NCI-H1930 (cell line): ENCODE measurements at regions not wholly inside any gene's neighbourhood (a gene's known extent, or its start where the extent isn't known, plus 50 kb on each side); places are given as distances from the start of the nearest gene placed in this dataset.

Source experiments
- DNase-seq, 2 experiments: peaks; one replicate each; lab custom pipeline; 2025; lab: John Stamatoyannopoulos, UW

DNA sequence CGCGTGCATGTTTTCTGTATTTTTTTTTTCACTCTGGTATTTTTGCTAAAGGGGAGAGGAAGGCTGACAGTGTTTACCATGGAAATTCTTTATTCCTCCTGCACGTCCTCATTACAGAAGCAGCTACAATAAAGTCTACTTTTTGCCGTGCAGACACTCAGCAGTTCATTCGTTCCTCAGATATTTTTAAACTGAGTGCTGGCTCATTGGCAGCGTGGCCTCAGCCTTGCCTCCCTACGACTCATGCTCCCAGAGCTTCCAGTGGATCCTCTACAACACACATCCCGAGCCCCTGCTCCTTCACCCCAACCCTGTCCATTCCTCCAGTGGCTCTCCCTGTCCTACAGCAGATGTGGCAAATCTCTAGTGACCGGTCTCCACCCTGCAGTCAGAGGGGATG lies 239.2 kb upstream of the ZMIZ1 start:
- no peak for DNase-seq

DNA sequence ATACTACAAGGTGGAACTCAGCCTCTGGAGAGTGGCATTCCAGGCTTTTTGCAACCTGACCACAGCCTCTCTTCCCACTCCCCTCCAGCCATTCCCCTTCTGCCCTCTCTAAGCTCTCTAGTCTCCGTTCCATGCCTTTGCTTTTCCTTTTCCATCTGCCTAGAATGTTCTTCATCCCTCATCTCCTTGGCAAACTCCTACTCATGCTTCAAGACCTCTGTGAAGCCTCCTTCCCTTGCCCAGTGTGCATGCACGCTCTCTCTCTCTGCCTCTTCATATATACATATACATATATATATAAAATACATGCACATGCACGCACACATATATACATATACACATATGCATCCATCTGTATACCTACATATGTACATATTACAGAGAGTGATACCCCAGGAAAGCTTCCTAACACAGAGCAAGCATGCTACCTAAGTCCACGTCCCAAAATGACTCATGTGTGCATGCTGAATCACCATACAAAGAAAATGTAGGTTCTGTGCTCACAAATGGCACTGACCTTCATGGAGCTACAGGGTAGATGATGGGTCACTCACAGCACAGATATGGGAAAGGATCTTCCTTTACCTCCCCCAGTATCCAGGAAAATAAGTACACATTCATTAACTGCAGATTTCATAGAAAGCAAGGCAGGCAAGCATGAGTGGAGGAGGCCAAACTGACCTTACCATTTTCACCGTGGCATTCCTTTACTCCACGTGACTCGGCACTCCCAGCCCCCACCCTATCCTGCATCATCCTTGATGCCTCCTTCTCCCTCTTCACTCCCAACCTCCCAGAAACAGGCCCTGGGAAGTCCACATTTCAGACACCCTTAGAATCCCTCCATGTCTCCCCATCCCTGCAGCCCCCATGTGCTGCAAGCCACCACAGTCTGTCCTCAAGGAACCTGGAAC lies 238.4 kb upstream of the ZMIZ1 start:
- no peak for DNase-seq

DNA sequence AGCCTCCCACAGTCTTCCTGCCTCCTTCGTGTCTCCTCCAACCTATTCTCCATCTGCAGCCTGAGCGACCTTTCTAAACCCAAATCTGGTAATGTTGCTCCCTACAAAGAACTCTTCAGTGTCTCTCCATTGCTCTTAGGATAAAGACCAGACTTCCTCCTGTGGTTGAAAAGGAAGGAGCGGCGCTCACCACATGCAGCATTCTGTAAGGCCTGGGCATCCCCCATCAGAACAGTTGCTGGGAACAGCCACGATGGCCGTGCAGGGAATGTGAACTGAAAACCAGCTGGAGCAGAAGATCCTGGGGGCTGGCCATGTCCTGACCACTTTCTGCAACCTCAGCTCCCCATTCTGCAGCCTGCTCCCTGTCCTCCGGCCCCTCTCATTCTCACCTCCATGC lies 237.8 kb upstream of the ZMIZ1 start:
- DNase-seq, result no peak

DNA sequence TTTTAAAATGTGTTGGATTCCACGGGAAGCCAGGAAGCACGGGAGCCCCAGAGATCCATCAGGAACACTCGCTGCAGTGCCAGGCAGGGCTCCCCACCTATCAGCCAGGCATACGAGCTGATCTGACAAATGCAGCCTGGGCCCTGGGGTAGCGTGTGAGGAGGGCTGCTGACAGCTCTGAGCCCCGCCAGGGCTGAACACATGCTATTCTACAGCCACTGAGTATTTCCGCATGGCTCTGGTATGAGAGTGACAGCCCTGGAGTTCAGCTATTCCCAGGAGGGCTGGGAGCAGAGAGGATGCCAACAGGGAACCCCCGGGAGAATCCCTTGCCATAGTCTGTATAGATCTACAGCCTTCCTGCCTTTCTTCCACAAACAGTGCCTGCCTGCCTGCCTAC lies 237.3 kb upstream of the ZMIZ1 start:
- DNase-seq, result no peak

DNA sequence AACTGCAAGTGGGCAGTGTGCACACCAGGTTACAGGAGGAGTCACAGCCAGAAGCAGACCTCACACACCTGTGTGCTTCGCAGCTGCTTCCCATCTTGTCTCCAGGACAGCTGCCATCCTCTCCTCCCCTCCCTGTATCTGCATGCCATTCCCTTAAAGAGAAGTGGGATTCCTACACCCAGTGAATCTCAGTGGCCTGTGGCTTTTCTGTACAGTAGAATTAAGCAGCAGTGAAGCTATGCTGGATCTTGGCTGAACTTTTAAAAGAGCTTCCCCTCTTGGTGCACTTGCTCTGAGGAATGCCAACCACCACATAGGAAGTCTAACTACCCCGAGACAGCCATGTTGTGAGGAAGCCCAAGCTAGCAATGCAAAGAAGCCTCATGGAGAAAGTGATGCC lies 236.5 kb upstream of the ZMIZ1 start:
- DNase-seq, result no peak

DNA sequence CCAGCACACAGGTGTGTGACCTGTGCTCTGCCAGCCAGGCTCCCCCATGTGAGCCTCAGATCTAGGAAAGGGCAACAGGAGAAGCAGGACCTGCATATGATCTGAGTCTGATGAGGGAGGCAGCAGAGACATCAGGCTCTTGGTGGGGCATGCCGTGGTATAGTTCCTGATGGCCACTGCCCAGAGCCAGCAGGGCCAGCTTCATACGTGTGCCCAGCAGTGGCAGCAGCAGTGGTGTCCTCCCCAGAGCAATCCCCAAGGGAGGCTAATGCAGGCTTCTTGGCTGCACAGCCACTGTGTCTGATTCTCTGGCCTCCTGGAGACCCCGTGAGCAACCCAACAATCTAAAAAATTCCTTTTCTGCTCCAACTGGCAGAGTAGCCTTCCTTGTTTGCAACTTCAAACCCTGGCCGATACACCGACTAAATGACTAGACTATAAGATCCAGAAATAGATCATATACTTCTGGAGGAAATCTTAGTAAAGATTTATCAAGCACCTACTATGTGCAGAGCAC lies 230.6 kb upstream of the ZMIZ1 start:
- no peak for DNase-seq

DNA sequence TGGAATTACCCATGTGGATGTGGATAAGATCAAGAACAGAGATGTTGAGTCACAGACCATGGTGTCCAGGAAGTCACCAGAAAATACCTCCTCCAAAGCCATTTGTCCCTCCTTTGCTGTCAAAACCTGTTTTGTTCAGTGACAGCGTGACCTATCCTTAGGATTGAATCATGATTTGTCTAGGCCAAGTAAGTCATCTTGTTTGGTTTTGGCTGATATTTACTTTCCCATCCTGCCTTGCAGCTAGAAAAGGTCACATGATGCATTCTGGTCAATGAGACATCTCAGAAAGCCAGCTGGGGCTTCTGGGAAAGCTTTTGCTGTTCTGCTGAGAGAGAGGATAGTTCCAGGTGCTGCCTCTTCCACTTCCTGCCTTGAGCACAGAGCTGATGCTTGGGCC lies 225.3 kb upstream of the ZMIZ1 start:
- DNase-seq, result no peak

DNA sequence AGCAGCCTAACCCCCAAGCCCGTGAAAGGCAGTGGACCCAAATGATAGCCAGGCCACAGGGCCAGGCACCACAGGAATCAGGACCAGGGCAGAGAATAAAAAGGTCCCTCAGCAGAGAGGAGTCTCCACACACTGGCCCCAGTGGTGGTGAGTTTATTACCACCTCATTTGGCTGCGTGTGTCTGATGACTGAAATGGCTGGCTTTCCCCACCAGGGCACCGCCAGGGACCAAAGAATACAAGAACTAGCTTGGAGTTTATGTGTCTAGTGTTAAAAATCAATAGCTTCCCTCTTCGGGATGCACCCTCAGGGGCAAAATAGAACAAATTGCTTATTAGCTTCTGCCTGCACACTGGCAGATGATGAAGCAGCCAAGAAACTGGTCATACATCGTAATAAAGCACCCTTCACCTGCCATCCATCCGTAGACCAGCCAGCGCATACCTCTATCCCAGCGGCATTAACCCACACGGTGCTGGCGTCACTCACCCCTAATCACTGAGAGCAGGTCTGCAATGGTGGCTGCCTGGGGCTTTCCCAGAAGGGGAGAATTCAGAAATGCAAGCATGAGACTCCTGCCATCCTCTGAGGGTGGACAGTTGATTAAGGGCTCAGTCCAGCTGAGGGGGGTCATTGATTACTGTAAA lies 223.7 kb upstream of the ZMIZ1 start:
- DNase-seq, result no peak

DNA sequence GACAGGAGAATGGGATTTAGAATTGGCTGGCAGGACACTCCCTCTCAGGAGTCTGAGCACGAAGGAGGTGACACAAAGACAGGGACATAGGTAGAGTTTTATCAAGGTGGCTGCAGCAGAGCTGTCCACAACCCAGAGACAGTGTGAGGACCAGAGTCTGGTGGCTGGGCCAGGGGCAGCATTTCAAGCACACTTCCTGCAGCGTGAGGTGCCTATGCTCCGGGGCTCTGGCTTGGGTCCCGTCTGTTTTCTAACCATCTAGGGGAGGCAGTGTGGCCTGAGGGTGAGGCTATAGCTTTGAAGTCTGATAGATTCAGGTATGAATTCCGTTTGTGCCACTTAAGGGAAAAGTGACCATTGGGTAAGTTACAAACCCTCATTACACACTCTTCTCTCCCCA lies 222.7 kb upstream of the ZMIZ1 start:
- DNase-seq, result no peak

DNA sequence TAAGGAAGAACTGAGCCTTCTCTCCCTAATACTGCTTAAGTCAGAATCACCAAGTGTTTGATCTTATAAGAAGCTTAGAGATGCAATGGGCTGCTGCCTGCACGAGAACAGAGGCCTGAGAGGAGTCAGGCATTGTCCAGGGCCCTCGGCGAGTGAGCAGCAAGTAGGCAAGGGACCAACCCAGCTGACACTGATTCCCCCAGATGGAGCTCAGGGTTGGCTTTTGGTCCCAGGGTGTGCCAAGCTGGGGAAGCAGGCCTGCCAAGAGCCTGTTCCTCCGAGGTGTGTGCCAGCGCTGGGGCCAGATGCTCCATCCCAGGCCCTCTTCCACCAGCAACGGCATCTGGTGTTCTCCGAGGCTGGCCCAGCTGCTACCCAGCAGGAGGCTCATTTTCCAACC lies 222.0 kb upstream of the ZMIZ1 start:
- DNase-seq, result no peak

DNA sequence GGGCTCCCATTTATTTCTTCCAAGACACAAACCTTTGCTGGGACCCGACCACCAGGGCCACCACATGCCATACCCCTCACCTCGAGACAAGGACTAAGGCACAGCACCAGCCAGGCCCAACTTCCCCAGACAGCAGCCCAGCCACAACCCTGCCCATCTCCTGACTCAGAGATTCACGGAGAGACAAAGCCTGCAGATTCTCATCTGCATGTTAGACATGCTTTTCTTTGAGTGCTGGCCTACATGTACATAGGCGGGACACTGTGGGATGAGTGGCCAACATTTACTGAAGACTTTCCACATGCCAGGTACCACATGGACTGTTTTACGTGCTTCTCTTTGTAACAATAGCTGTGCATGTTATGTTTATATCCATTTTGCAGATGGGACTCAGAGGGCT lies 221.3 kb upstream of the ZMIZ1 start:
- no peak for DNase-seq

DNA sequence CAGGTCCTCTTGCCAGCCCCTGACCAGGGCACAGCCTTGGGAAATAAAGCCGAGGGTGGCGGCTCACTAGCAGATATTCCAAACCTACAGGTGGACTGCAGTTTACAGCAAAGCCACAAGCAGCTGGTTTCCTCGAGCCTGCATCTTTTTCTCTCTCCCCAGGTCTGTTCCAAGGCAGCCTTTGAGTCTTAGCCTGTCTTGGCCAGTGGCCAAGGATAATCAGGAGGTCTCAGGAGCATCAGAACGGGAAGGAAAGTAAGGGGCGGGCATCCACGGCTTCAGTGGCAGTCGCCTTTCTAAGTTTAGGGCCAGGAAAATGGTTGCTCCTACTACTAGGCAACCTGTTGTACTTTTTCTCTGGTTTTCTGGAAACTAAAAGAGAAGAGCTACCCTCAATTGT lies 219.7 kb upstream of the ZMIZ1 start:
- DNase-seq, result no peak

DNA sequence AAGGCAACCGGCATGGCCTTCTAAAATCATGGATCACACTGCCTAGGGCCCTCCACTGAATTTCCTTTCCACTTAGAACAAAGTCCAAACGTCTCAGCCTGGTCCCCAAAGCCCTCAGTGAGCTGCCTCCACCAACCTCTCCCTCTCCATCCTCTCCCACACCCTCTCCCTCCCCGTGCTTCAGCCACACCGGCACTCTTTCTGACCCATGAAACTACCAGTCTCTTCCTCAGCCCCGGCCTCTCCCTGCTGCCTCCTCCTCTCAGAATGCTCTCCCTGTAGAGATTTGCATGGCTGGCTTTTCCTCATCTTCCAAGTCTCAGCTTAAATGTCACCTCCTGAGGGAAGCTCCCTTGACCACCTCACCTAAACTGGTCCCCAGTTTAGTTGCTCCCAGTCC lies 219.0 kb upstream of the ZMIZ1 start:
- no peak for DNase-seq

DNA sequence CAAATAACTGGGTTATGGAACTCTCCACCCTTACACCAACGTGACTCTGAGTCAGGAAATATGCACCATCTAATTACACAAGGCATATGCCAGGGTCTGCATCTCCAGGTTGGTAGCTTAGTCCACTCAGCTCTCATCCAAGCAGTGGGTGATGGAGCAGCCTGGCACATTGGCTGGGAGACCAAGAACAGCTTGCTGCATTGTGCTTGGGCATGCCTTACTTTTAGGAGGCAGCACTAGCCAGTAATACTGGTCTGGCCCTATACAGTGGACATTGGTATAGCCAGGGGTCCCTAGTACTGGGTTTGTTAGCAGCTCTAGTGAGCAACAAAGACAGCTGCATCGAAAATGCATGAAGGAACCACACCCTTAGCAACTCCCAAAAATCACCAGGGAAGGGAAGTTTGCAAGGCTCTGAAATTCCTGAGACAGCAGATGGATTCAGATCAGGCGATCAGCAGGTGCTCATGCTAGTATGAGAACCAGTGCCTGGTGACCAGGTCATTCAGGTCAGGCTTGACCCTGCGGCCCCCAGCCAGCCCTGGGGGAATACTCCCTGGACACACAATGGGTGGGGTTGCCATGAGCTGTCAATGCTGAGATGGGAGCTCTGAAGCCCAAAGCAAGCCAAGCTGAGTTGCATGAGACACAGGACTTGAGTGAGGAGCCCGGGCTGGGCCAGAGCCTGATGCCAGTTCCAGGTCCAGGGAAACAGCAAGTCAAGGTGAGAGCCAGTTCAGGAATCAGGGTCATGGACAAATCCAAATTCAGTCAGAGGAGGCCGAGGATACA lies 217.9 kb upstream of the ZMIZ1 start:
- DNase-seq, result no peak

DNA sequence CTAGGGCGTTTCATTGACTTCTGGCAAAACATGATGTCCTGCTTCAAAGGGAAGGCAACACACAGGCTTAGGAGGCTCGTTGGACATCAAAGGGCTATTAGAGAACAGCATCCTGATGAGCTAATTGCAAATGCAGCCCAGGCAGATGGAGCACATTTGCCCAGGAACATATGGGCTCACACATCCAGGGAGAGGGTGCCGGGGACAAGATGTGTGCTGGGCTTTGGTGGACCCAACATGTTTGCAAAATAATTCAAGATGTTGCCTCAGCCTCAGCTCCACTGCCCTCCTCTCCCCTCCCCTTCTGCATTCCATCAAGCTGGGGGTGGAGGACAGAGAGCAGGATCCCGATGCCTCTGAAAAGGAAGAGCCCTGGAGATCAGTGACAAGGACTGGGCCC lies 217.1 kb upstream of the ZMIZ1 start:
- DNase-seq, result no peak

DNA sequence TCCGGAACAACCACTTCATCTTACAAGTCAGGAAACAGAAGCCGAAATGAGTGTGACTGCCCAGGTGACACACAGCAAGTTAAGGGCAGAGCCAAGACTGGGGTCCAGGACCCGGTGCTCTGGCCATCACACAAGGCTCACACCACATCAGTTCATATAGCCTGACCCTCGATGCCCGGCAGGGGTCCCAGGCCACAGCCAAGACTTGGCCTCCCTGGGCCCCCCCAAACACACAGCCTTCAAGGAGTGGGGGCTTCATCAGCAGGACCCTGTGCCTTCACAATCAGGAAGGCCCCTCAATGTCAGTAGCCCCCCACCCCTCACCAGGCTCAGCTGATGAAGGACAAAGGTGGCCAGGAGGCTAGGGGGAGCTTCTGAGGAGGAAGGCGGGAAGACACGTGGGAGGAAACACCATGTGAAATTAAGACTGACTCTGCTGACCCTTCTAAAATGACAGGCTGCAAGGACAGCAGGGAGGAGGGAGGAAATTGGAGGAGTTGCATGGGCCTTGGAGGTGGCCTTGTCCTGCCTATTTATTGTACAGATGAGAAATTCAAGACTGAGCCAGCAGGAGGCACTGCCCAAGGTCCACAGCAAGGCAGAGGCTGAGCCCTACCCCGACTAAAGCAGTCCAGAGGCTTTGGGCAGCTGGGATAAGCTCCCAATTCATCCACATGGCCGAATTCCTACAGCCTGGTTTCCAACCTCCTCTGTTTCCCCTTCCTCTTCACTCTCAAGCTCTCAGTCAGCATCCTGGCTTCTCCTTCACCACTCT lies 216.1 kb upstream of the ZMIZ1 start:
- DNase-seq, result no peak

DNA sequence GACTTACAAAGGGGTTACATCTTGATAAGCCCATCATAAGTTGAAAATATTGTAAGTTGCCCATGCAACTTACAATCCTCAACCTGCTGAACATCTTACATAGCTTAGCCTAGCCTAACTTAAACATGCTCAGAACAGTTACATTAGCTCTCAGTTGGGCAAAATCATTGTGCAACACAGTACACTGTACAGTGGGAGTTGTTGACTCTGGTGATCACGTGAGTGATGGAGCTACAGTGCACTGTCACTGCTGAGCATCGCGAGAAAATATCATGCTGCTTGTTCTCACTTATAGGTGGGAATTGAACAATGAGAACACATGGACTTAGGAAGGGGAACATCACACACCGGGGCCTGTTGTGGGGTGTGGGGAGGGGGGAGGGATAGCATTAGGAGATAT lies 214.9 kb upstream of the ZMIZ1 start:
- DNase-seq, result no peak

DNA sequence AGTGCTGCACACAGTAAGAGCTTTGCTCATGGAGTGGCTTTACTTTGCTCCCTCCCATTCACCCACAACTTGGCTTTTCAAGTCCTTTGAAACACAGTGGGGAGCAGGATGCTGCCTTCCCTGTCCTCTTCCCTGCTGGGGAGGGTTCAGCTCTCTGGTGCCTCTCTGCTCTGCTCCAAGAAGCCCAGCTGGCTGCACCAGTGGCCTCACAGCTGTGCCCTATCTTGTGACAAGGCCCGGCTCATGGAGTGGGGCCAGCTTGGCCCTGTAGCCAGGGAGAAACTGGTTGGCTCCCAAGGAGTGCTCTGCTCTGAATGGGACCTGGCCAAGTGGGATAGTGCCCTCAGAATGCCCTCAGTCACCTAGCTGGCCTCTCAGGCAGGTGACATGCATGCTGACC lies 212.3 kb upstream of the ZMIZ1 start:
- no peak for DNase-seq

DNA sequence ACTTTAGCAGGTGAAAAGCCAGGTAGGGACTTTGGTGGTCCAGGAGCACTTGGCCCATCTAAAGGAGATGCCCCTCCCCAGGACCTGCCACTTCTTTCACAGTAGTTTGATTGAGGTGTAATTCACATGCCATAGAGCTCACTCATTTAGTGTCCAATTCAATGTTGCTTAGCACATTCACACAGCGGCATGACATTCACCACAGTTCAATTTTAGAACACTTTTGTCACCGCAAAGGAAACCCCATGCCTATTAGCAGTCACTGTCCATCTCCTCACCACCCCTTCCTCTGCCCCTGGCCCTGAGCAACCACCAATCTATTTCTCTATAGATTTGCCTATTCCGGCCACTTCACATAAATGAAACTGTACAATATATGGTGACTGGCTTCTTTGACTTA lies 211.6 kb upstream of the ZMIZ1 start:
- no peak for DNase-seq

DNA sequence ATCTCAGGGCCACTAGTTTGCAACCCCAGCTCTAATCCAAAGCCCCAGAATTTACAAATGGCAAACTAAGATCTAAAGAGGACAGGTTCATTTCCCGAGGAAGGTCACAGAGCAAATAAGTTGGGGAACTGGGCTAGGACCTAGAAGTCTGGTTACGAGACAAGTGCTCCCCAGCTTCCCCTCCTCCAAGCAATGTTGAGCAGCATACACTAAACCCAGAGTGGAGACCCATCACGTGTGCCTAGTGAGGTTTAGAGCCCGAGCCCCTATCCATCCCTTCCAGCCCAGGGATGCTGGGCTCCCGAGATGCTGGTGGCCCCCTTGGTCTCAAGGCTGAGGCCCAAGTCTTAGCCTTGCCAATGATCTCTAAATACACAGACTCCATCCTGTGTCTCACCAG lies 209.5 kb upstream of the ZMIZ1 start:
- DNase-seq, result no peak

DNA sequence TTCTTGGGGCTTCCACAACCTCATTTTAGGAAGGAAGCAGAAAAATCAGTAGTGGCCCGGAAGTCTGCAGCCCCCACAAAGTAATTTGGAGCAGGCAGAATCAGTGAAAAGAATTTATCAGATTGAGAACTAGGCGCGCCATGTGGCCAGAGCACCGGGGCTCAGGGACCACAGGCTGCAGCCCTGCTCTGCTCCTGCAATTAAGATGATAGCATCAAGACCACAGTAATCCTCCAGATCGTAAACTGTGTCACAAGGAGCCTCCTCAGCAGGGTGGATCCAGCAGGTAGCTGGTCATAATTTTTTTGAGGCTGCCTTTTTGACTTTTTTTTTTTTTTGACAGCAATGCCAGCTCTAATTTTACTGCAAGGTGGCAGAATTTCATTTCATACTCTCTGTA lies 209.0 kb upstream of the ZMIZ1 start:
- no peak for DNase-seq
